Epithelial cell of proximal tubule (primary cell): ENCODE measurements at regions not wholly inside any gene's neighbourhood (a gene's known extent, or its start where the extent isn't known, plus 50 kb on each side); places are given as distances from the start of the nearest gene placed in this dataset.

ENCODE experiments used
- DNase-seq: peaks from one replicate; pipeline ENCODE4 v3.0.0-alpha.2; 2011; ENCODE audit warnings: low read depth
- H3K4me3 ChIP-seq: 2 replicates; pipeline ENCODE4 v1.5.1; 2011; ENCODE audit warnings: low read depth, mild to moderate bottlenecking, low read length
- CTCF ChIP-seq: conservative IDR thresholded peaks from 2 replicates; pipeline ENCODE4 v1.5.1; 2012; ENCODE audit warnings: low read depth, mild to moderate bottlenecking, low read length

GRCh38 chr7:128154504-128154903 lies 86.6 kb upstream of the LEP start:
- no peak for DNase-seq
- no peak for TF ChIP-seq CTCF
- no peak overlapping the region for H3K4me3 ChIP-seq

GRCh38 chr7:128155100-128155740 lies 85.9 kb upstream of the LEP start:
- no peak for DNase-seq
- H3K4me3 ChIP-seq = no peak overlapping the region
- no peak for TF ChIP-seq CTCF

- TF ChIP-seq CTCF = no peak
- no peak overlapping the region for H3K4me3 ChIP-seq
- DNase-seq = no peak
Measured at GRCh38 chr7:128157906-128158305, 83.2 kb upstream of the LEP start.

- no peak for DNase-seq
- no peak for TF ChIP-seq CTCF
- no peak overlapping the region for H3K4me3 ChIP-seq
Measured at GRCh38 chr7:128158370-128158769, 82.7 kb upstream of the LEP start.

- TF ChIP-seq CTCF = no peak
- H3K4me3 ChIP-seq = no peak overlapping the region
- DNase-seq = no peak
Measured at GRCh38 chr7:128160296-128160695, 80.8 kb upstream of the LEP start.

GRCh38 chr7:128161466-128162125 lies 79.5 kb upstream of the LEP start:
- no peak for DNase-seq
- H3K4me3 ChIP-seq = no peak overlapping the region
- TF ChIP-seq CTCF = no peak

- no peak for TF ChIP-seq CTCF
- DNase-seq = no peak
- no peak overlapping the region for H3K4me3 ChIP-seq
Measured at GRCh38 chr7:128162666-128163065, 78.4 kb upstream of the LEP start.
